GM18505 (cell line): ENCODE measurements at regions not wholly inside any gene's neighbourhood (a gene's known extent, or its start where the extent isn't known, plus 50 kb on each side); places are given as distances from the start of the nearest gene placed in this dataset.

ENCODE experiments used
- ATAC-seq: cut with Tn5 transposase; IDR thresholded peaks from one replicate; pipeline ENCODE4 v1.9.1; 2021; ENCODE audit not compliant: unreplicated experiment
- POLR2A ChIP-seq: IDR thresholded peaks from 4 replicates; pipeline ENCODE4 v1.6.1; 2011; ENCODE audit warnings: borderline replicate concordance; ENCODE audit not compliant: insufficient read depth, insufficient read length; ENCODE audit errors: extremely low read depth

DNA sequence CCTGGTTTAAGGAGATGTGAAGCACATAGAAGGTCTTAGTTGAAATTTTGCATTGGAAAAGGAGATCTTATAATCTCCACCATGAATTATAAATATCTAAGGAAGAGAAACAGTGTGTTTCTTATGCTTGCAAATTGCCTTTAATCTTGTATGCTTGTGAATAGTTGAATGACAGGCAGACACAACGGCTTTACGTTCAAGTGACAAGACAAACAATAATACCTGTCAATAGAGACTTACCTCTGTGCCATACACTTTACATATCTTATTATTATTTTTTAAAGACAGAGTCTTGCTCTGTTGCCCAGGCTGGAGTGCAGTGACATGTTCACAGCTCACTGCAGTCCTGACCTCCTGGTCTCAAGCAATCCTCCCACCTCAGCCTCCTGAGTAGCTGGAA is 113.7 kb downstream of the QPCT start:
- ATAC-seq = no peak

DNA sequence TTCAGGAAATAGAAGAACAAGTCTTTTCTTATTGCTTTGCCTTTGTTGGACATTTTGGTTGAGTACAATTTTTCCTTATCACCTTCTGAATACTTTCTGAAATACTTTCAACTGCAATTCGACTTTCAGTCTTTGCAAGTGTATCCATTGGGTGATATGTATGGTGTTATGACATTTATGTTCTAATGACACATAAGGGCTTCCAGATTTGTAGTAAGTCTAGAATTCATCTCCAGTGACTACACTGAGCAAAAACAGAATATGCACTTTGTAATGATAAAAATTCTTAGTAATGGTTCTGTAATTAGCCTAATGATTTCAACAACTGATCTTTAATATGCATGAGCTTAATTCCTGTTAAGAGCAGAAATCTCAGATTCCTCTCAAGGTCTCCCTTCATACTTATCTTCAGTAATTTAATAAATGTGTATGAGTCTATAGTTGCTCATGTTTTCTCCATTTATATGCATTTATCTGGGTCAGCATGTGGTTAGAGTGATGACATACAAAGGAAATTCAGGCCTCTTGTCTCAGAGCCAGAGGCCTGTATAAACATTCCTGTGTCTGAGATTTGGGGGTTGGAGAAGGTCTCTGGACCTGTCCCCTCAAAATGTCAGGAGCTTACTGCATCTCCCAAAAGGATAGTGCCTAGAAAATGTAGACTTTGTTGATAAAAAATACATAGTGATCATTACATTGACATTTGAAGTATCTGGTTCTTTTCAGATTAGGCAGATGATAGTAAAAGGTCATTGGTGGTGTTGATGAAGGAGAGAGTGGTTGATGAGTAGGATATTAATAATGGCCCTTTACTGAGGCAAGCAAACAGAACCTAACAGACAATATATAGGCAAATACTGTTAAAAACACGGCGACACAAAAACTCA is 114.9 kb downstream of the QPCT start:
- no peak for TF ChIP-seq POLR2A
- no peak for ATAC-seq

More for the DNA sequence above, 113.7 kb downstream of the QPCT start:
- TF ChIP-seq POLR2A = no peak

DNA sequence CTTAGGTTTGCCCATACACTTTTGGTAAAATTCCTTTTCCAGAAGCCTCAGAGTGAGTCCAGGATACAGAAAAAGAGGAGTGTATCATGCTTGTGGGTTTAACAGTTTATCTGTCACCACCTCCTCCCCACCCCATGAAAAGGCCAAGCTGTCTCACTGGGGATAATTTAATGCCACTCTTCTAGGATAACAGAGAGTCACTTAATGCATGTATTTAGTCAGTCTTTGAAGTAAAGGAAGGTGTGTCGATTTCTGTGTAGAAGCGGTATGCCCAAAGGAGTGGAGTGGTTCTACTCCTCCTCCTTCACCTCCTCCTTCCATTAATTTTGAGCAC is 116.4 kb downstream of the QPCT start:
- TF ChIP-seq POLR2A = no peak
- no peak for ATAC-seq

GRCh38 chr2:37464067-37464466 is 119.6 kb downstream of the QPCT start:
- no peak for ATAC-seq
- no peak for TF ChIP-seq POLR2A

DNA sequence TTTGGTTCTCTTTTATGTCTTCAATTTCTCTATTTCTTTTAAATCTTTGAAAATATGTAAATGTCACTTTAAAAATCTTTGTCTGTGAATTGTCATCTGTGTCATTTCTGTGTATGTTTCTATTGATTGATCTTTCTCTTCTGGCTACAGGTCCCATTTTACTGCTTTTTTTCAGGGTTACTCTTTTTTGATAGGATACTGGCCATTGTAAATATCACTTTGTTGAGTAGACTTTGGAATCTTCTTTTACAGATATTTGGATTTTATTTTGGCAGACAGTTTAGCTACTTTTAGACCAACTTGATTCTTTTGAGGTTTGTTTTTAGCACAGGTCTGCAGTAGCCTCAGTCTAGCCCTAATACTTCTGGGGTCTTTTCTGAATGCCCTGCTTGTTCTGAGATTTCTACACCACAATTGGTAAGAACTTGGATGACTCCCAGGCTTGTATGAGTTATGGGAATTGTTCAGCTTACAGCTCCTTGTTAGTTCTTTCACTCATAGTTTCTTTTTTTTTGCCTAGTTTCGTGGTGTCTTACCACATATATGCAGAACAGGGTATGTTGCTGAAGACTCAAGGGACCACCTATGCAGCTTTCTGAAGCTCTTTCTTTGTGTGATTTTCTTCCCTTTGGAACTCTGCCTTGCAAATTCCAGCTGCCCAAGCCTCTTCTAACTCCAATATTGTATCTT is 122.2 kb downstream of the QPCT start:
- no peak for ATAC-seq
- TF ChIP-seq POLR2A = no peak

- ATAC-seq = no peak
These were observed 123.7 kb downstream of the QPCT start for GRCh38 chr2:37468170-37468569.

GRCh38 chr2:37469126-37469525 is 124.7 kb downstream of the QPCT start:
- no peak for ATAC-seq
- no peak for TF ChIP-seq POLR2A

More at GRCh38 chr2:37468170-37468569, 123.7 kb downstream of the QPCT start:
- no peak for TF ChIP-seq POLR2A

GRCh38 chr2:37471104-37471503 is 126.7 kb downstream of the QPCT start:
- no peak for ATAC-seq
- no peak for TF ChIP-seq POLR2A

- TF ChIP-seq POLR2A = no peak
- ATAC-seq = no peak
These were observed 127.6 kb downstream of the QPCT start for GRCh38 chr2:37471994-37472393.

GRCh38 chr2:37472959-37473358 is 128.5 kb downstream of the QPCT start:
- TF ChIP-seq POLR2A = no peak
- no peak for ATAC-seq

DNA sequence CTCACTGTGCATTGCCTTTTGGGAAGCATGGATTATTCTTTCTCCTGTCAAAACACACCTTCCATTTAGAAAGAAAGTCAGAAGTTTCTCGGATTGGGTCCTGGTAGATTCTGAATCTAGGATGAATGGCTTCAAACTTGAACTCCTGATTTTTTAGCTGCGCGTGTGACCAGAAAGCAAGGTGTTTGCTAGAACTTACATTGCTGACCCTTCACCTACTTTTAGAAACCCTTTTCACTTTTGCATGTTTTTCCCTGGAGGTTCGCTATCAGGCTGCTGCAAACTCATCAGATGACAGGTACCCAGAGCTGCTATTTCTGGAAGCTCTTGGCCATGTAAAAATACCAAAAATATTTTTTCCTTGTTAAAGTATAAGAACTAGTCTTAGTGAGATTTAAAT is 132.0 kb downstream of the QPCT start:
- TF ChIP-seq POLR2A = no peak
- ATAC-seq = no peak

DNA sequence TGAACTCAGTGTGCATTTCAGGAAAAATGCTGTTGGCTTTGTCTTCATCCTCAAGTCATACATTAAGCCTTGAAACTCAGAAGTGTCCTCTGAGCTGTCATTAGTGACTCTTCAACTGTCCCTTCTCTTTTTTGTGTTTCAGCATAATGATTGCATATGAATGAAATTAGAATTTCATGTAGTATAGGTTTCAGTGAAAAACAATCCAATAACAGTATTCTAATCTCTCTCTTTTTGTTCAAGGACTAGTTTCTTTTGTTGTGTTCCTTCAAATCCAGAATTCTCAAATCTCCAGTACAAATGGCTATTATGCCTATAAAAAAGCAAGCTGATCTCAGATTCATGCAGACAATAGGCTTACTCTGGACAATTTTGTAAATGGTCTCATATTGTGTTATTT is 133.5 kb downstream of the QPCT start:
- no peak for TF ChIP-seq POLR2A
- no peak for ATAC-seq

GRCh38 chr2:37481244-37481643 is 136.8 kb downstream of the QPCT start:
- no peak for TF ChIP-seq POLR2A

DNA sequence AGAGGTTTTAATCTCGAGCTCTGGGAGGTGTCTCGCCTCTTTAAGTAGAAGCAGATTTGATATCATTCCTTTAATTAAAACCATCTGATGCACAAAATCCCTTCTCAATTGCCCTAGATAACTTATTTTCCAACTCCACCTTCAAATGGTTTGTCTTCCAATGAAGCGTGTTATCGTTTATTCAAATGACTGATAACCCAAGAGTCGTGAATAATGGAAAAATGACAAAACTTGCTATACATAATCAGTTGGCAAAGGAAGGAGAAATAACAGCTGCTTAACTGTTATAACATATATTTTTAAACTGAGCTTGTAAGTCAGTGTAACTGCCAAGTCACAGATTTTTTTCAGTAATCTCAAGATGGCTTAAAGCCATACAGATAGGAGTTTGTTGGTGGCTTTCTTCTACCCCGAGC is 144.6 kb downstream of the QPCT start:
- TF ChIP-seq POLR2A = no peak
- no peak for ATAC-seq

More at GRCh38 chr2:37481244-37481643, 136.8 kb downstream of the QPCT start:
- ATAC-seq = no peak

- ATAC-seq = no peak
- TF ChIP-seq POLR2A = no peak
These were observed 145.1 kb downstream of the QPCT start for GRCh38 chr2:37489536-37489935.

DNA sequence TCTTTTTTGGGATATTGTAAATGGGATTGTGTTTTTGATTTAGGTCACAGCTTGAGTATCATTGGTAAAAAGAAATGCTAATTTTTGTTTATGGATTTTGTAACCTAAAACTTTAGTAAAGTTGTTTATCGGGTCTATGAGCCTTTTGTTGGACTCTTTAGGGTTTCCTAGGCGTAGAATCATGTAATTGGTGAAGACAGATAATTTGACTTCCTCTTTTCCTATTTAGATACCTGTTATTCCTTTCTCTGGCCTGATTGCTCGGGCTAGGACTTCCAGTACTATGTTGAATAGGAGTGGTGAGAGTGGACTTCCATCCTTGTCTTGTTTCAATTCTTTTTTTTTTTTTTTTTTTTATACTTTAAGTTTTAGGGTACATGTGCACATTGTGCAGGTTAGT is 149.0 kb downstream of the QPCT start:
- TF ChIP-seq POLR2A = no peak
- ATAC-seq = no peak
